AG09309 (cell line): ENCODE measurements at regions not wholly inside any gene's neighbourhood (a gene's known extent, or its start where the extent isn't known, plus 50 kb on each side); places are given as distances from the start of the nearest gene placed in this dataset.
A peak's percentile ranks its signal among the peaks of the same experiment; 100 is the strongest.
"Not testable (repeated sequence)": the region's sequence is repeated elsewhere in the genome, so short reads cannot be mapped to it uniquely, and the experiment has no call there.

ENCODE experiments used
- DNase-seq: peaks from one replicate; pipeline ENCODE4 v3.0.0-alpha.2; 2010; ENCODE audit warnings: low read depth
- H3K4me3 ChIP-seq: 2 replicates; pipeline ENCODE4 v1.5.1; 2011; ENCODE audit warnings: mild to moderate bottlenecking, low read depth, low read length, moderate library complexity; ENCODE audit not compliant: control insufficient read depth
- CTCF ChIP-seq: IDR thresholded peaks from 2 replicates; pipeline ENCODE4 v1.5.1; 2011; ENCODE audit warnings: mild to moderate bottlenecking, low read depth, low read length, inconsistent platforms; ENCODE audit not compliant: insufficient read depth, control insufficient read depth; ENCODE audit errors: missing control alignments

- TF ChIP-seq CTCF, result no peak
- DNase-seq, result no peak
- no peak overlapping the region for H3K4me3 ChIP-seq
Measured at GRCh38 chr3:107224026-107224596, 153.1 kb upstream of the CCDC54 start.

GRCh38 chr3:107227091-107227490 is 150.1 kb upstream of the CCDC54 start:
- TF ChIP-seq CTCF, result no peak
- DNase-seq, result no peak
- H3K4me3 ChIP-seq, result no peak overlapping the region

GRCh38 chr3:107233877-107234276 is 143.4 kb upstream of the CCDC54 start:
- DNase-seq, H3K4me3 ChIP-seq: not testable (repeated sequence)

GRCh38 chr3:107235193-107235927 is 141.9 kb upstream of the CCDC54 start:
- TF ChIP-seq CTCF, result no peak
- DNase-seq, result no peak
- peak overlapping the region; percentile 34 for H3K4me3 ChIP-seq

- peak overlapping the region; percentile 34 for H3K4me3 ChIP-seq
- peak; percentile 75 for TF ChIP-seq CTCF
- DNase-seq, result peak; percentile 59
Measured at GRCh38 chr3:107235928-107236315, 141.3 kb upstream of the CCDC54 start.

GRCh38 chr3:107236655-107237337 is 140.4 kb upstream of the CCDC54 start:
- DNase-seq, result no peak
- no peak for TF ChIP-seq CTCF
- no peak overlapping the region for H3K4me3 ChIP-seq

GRCh38 chr3:107238787-107239186 is 138.5 kb upstream of the CCDC54 start:
- no peak overlapping the region for H3K4me3 ChIP-seq
- TF ChIP-seq CTCF, result no peak
- no peak for DNase-seq
